CD4-positive, alpha-beta T cell treated with Interleukin-6 at 100 ng/mL for 8 hours (primary cell): ENCODE measurements at regions not wholly inside any gene's neighbourhood (a gene's known extent, or its start where the extent isn't known, plus 50 kb on each side); places are given as distances from the start of the nearest gene placed in this dataset.
"Not testable (repeated sequence)": the region's sequence is repeated elsewhere in the genome, so short reads cannot be mapped to it uniquely, and the experiment has no call there.

ENCODE experiments used
- DNase-seq: peaks from one replicate; pipeline ENCODE4 v3.0.0-alpha.2; 2020; ENCODE audit warnings: mixed read lengths, low spot score

GRCh38 chr9:75541734-75542133, 348.7 kb upstream of the PCSK5 start:
- no peak for DNase-seq

DNA sequence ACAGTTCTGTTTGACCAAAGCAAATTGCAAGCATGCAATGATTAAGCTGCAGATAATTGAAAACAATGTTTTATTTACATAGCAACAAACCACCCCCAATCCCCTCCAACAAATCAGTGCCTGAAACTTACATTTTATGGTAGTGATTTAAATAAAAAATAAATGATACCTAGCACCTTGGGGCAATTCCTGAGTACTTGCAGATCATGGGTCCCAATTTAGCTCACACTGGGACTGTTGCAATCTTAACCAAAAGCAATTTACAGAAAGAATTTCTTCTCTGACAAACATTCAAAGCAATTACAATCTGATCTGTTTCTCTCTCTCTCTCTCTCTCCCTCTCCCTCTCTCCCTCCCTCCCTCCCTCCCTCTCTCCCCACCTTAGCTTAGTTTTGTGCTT, 345.7 kb upstream of the PCSK5 start:
- DNase-seq, result no peak

DNA sequence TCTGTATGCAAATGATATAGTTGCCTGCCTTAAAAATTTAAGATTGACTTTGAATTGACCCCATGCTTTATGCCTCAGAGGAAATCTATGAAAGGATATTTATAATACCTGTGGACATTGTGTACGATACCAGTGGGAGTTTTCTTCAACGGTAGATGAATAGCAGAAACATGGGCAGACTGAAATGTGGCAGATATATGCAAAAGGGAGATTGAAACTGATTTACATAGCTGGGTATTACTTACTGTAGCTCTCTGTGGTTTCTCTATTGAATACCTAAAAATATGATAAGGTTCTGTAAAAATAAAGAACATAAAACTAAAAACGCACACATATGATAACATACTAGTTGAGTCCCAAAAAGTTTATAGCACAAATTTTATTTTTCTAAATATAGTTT, 345.2 kb upstream of the PCSK5 start:
- DNase-seq, result no peak

DNA sequence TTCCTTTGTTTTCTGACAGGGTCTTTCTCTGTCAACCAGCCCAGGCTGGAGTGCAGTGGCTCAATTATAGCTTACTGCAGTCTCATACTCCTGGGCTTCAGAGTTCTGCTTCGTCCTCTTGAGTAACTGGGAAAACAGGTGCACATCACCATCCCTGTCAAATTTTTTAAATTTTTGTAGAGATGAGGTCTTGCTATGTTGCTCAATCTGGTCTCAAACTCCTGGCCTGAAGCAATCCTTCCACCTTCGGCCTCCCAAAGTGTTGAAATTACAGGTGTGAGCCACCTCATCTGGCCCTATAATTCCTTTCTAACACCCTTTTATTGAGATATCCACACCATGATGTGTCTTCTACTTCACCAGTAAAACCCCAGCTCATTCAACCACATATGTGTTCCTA, 341.6 kb upstream of the PCSK5 start:
- DNase-seq, result no peak

DNA sequence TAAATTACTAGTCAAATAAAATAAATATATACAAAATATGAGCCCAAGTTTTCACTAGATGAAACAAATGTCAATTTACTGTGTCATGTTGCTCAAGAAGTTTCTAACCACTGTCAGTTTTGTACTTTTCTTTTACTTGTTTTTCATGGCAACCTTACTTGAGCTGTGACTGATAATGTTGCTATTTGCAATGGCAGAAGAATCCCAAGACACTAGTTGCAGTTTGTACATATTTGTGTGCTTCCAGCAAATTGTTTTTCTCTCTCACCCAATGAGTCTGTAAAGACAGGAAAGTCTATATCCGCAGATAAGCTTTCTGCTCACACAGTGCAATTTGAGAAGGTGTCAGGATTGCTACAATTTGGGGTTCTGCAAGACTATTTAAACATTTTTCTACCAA, 338.6 kb upstream of the PCSK5 start:
- no peak for DNase-seq

- DNase-seq, result no peak
These were observed 337.5 kb upstream of the PCSK5 start for GRCh38 chr9:75552941-75553340.

DNA sequence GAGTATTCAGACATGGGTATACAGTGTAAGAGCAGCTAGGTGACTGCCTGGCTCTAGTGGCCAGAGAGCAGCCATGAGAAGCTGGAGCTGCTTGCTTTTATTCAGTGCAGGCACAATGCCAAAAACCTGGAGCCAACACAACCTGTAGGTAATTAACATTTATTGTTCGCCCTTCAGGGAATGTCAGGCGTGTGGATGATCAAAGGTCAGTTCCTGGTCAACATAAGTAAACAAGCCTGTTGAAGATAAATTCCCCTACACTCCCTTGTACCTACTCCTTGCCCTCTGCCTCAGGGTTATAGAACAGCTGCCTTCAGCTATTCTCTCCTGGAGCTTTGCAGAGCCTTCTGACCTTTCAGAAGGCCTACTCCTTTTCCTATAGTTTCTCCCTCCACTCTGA, 323.7 kb upstream of the PCSK5 start:
- not testable (repeated sequence) for DNase-seq

DNA sequence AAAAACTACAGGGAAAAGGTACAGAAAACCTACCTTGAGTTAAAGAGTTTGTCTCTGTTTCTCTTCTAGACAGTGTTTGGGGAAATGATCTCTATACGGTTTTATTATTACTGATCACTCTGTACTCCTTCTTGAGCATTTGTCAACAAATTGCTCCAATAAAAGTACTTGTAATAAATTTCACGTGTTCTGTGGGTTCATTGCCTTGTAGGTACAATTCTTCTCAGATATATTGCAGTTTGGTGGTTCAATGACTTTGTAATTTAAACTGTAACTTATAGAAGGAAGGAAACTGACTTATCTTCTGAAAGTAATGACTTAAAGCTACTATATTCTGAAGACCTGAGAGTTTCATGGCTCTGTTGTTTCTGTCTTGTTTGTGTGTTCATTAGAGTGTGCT, 319.9 kb upstream of the PCSK5 start:
- no peak for DNase-seq

DNA sequence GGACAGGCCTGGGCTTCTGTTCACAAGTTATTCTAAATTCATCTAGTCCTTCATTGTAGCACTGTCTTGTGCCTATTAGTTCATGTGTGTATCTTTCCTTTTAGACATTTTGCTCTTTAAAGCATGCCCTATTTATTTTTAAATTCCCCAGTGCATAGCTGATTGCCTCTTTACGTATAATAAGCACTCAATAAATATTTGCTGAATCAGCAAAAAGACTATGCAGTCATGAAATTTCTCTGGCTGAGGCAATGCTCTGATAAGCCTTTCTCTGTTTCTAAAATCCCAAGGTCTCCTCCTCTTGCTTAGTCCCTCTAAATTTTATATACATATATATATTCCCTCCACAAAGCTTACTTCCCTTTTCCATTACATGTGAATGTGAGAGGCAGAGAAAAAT, 315.9 kb upstream of the PCSK5 start:
- DNase-seq, result no peak

GRCh38 chr9:75582870-75583269, 307.6 kb upstream of the PCSK5 start:
- no peak for DNase-seq

DNA sequence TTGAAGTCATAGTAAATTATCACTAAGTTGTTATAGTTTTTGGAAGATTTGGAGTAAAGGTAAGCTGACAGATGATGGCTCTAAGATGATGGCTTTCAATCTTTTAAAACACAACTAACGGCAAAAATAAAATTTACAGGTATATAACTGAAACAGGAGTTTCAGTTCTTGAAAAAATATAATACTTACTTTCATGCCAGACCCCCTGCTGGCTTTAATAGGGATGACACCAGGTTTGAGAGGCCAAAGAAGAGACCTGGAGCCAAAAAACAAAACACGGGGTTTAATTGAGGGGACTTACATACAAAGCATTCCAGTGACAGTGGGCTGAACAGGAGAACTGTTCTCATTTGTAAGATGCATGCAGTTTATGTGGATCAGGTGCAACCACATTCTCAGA, 301.7 kb upstream of the PCSK5 start:
- no peak for DNase-seq

DNA sequence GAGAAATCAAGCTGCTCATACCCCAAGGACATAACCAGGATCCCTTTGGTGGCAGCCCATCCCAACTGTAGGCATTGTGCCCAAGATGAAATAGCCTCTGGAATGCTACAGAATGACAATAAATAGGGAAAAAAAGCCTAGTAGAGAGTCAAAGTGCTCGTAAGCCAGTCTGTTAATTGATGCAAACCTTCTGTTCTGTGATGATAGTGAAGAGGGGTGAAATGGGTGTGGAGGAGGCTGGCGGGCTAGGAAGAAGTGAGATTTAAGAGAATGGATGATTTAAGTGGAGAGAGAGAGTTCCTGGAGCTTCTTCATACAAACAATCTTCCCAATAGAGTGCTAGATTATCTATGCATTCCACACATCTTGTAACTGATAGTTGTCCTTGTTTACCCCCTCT, 301.0 kb upstream of the PCSK5 start:
- DNase-seq, result no peak

DNA sequence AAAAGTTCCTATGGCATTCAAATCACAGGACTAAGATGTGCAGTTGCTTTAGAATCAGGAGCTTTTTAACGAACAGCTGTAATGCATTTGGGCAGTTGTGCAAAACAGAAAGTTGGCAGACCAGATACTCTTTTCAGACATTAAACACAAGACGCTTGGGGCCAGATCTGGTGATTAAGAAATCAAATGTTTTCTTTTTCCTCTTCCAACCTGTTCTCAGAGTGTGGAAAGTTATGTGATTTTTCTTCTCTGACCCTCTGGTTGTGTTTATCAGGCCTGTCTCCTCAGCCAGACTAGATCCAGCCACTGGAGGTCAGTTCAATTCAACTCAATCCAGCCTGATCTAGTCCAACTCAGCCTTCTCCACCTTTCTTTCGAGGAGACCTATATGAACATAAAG, 298.5 kb upstream of the PCSK5 start:
- no peak for DNase-seq

GRCh38 chr9:75592586-75592985, 297.9 kb upstream of the PCSK5 start:
- no peak for DNase-seq

DNA sequence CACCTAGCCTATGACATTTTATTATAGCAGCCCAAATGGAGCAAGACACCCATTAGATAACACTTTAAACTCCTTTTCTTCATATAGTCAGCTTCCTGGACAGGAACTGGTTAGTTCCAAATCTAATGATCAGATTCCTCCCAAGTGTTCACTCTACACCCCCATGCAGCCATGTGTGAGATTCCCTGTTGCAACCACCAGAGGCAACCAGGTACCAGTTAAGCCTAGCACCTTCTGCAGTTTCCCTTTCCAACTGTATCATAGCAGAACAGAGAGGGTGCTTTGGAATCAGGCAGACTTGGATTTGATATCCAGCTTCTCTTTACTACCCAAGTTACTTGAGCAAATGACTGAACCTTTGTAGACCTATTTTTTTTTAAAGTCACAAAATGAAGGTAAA, 296.6 kb upstream of the PCSK5 start:
- no peak for DNase-seq

GRCh38 chr9:75599126-75599525, 291.3 kb upstream of the PCSK5 start:
- no peak for DNase-seq

DNA sequence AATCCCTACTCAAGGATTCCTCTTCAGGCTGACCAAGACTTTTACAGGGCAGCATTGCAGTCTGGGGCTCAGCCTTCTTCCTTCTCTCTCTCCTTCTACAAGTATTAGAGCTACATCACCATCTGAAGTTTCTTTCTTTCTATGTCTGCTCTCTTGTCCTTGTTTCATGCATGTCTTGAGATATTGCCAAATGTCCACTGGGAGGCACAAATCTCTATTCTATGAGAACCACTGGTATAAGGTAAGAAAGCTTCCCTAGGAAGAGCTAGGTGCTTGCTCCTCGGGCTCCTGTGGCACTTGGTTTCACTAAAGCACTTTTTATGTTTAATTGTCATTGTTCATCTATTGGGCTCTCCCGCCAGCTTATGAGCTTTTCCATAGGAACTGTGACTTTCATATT, 289.2 kb upstream of the PCSK5 start:
- DNase-seq, result no peak

DNA sequence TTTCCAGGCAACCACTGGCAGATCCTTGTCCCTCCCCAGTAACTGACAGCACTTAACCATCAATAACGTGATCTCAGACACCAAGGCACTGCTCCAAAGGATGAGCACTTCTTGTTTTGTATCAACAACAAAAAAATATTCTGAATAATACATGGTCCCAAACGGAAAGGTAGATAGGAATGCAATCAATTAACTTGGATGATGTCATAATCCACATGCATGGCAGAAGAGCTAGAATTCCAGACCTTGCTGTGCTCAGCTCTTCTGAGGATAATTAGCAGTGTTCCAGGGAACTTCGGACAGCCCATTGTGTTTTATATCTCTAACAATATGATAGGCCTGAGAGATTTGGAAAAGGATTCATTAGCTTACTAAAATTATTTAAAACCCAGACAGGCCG, 288.4 kb upstream of the PCSK5 start:
- no peak for DNase-seq

GRCh38 chr9:75604661-75605060, 285.8 kb upstream of the PCSK5 start:
- DNase-seq, result no peak

DNA sequence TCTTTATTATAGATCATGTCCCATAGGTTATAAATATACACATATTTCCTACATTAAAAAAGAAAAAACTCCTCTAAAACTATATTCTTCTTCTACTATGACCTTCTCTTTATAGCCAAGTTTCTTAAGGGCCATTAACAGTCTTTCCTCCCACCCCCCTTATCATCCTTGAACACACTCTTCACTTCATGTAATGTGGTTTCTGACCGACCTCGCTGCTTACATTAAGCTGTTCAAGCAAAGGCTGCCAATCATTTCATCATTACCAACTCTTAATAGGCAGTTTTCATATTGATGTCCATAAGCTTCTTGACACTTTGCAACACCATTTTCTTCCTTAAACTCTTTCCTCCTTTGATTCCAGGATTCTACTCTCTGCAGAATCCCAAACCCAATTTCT, 283.0 kb upstream of the PCSK5 start:
- no peak for DNase-seq

DNA sequence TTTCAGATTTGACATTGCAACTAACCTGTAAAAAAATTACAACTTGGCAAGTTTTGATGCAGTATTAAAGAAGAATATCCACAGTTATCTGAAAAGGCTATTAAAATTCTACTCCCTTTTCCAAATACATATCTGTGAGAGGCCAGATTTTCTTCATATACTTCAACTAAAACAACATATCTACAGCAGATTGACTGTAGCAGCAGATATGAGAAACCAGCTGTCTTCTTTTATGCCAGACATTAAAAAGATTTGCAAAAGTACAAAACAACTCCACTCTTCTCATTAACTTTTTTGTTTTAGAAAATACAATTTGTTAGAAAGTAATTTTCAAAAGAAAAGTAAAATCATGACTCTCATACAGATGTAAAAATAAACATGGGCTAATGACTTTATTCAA, 281.1 kb upstream of the PCSK5 start:
- no peak for DNase-seq

DNA sequence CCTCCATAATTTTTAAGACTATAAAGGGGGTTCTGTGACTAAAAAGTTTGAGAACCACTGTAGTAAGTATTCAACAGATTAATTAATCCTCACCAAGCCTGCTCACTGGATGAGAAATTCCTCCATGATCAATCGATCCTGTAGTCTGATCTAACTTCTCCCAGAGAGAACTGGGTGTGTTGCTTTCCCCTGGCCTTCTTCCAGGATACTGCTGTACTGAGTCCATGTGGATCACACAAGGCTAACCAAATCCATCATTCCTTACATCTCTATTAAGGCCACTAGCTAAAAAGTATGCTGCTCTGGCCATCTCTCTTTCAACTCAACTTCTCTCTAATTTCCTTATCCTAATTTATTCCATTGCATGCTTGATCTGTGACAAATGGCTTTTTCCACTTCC, 280.2 kb upstream of the PCSK5 start:
- no peak for DNase-seq

- no peak for DNase-seq
These were observed 278.3 kb upstream of the PCSK5 start for GRCh38 chr9:75612205-75612604.

DNA sequence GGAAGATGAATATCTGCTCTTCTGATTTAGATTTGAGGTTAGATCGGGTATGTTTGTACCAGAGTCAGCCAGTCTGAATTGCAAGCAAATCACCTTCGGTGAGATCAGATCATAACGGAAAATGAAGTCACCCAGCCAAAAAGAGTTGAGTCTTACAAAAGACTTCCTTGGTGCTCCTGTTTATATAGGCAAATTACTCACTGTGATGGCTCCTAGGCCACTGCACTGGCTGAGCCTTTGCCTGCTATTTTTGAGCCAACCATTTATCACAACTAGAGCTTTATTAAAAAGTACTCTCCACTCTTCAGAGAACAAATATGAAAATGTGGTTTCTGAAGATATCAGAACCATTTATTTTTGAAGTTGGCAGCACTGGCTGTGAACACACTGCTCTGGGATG, 277.7 kb upstream of the PCSK5 start:
- DNase-seq, result no peak

DNA sequence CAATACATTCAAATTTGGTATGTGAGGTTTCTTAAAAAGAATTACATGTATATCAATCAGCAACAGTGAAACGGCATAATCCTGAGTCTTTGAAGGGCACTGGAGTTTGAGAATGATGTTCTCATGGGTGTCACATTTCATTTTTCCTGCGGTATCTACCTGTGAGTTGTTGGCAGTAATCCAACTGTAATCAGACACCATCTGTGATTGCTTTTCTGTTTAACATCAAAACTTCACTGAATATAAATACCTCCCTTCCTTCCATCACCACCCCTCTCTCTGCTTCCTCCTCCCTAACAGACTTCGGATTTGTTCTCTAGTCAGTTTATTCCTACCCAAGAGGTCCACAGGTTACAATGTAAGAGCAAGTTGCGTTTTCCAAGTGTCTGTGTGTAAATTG, 275.2 kb upstream of the PCSK5 start:
- no peak for DNase-seq
